ENCODE measurements at regions not wholly inside any gene's neighbourhood (a gene's known extent, or its start where the extent isn't known, plus 50 kb on each side); places are given as distances from the start of the nearest gene placed in this dataset.

DNA sequence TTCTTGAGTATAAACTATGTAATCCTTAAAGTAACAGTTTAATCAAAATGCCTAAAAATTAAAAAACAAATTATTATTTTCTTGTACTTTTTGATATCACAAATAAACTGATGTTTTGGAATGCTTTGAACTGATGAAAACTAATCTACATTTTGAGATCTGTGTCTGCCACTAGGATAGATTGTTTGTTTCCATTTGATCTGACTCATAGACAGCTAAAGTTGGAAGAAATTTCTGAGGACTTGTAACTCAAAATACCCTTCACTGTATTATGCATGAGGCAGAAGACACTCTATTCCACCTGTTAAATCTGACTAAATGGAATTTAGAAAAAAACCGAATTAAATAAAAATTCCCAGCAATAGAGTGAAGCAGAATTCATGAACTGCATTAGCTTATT is 1400.0 kb upstream of the FLRT2 start:
- Histone ChIP-seq H3K36me3 (ENCODE audit: control insufficient read depth in 1 of 2, insufficient read depth in 2 of 2, low read length in 2 of 2) (no peaks in the 10 kb centered on the region), H3K4me1 (ENCODE audit: control insufficient read depth in 1 of 2, insufficient read depth in 2 of 2, low read length in 2 of 2) (no peaks in the 10 kb centered on the region), H3K9me3 (ENCODE audit: control insufficient read depth in 1 of 2, low read length in 2 of 2) (no peaks in the 10 kb centered on the region), H3K27ac (ENCODE audit: low read length) (no peak overlapping the region), H3K27me3 (ENCODE audit: low read depth, low read length) (no peaks in the 10 kb centered on the region), H3K4me3 (ENCODE audit: low read depth in 1 of 2, low read length in 2 of 2) (no peak overlapping the region)

DNA sequence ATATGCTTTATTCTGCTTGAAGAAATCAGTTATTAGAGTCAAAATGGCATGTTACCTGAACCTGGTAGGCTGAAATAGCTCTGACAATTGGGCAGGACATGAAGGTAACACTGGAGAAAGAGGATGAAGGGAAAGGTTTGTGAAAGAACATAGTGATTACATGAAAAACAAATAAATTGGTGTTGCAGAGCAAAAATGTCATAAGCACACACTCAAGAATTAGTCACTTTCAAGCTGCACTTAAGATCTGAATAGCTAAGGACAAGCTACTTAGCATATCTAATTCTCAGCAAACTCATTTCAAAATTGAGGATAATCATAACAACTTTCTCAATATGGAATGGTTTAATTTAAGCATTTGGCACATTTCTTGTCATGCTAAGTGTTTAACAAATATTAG is 1398.0 kb upstream of the FLRT2 start:
- H3K4me1 ChIP-seq (ENCODE audit: control insufficient read depth in 1 of 2, insufficient read depth in 2 of 2, low read length in 2 of 2), result no peaks in the 10 kb centered on the region
- no peaks in the 10 kb centered on the region for H3K9me3 ChIP-seq (ENCODE audit: control insufficient read depth in 1 of 2, low read length in 2 of 2)
- H3K27me3 ChIP-seq (ENCODE audit: low read depth, low read length), result no peaks in the 10 kb centered on the region
- no peak overlapping the region for H3K27ac ChIP-seq (ENCODE audit: low read length)
- H3K36me3 ChIP-seq (ENCODE audit: control insufficient read depth in 1 of 2, insufficient read depth in 2 of 2, low read length in 2 of 2), result no peaks in the 10 kb centered on the region
- H3K4me3 ChIP-seq (ENCODE audit: low read depth in 1 of 2, low read length in 2 of 2), result no peak overlapping the region

DNA sequence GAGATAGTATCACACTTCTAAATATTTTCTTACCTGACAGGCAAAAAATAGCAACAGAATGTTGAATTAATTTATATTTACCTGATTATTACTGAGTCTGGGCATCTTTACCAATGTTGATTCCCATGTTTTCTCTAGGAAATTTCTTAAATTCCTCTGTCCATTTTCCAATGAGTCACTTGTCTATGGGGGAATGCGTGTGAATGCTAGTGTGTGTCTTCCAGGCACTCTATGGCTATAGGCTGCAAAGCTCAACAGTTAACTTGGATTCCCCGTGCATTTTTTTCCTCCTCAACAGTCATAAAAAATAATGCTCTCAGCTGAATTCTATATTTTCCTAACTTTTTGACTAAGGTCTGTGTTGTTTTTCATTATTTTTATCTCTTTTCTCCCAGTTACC is 1385.8 kb upstream of the FLRT2 start:
- H3K4me3 ChIP-seq (ENCODE audit: low read depth in 1 of 2, low read length in 2 of 2), result no peak overlapping the region
- H3K27ac ChIP-seq (ENCODE audit: low read length), result no peak overlapping the region
- H3K27me3 ChIP-seq (ENCODE audit: low read depth, low read length), result no peaks in the 10 kb centered on the region
- H3K36me3 ChIP-seq (ENCODE audit: control insufficient read depth in 1 of 2, insufficient read depth in 2 of 2, low read length in 2 of 2), result no peaks in the 10 kb centered on the region
- no peaks in the 10 kb centered on the region for H3K4me1 ChIP-seq (ENCODE audit: control insufficient read depth in 1 of 2, insufficient read depth in 2 of 2, low read length in 2 of 2)
- H3K9me3 ChIP-seq (ENCODE audit: control insufficient read depth in 1 of 2, low read length in 2 of 2), result no peaks in the 10 kb centered on the region

DNA sequence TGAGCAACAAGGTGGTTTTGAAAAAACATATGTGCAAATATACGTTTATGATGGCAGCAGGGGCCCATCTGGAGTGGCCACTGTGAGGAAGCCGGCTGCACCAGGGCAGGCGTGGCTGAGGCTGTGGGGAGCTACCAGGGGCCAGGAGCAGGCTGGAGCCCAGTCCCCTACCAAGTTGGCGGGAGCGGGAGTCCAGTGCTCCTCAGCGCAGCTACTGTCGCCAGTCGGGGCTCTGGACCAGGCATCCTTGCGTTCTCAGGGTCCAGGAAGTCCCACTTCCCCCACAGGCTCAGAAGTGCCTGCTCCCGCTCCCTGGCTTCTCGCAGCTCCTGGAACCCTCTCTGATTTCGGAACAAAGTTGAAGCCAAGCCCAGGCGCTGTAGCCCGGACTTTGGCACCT is 1377.5 kb upstream of the FLRT2 start:
- Histone ChIP-seq H3K27me3 (ENCODE audit: low read depth, low read length) (no peaks in the 10 kb centered on the region), H3K4me1 (ENCODE audit: control insufficient read depth in 1 of 2, insufficient read depth in 2 of 2, low read length in 2 of 2) (no peaks in the 10 kb centered on the region), H3K4me3 (ENCODE audit: low read depth in 1 of 2, low read length in 2 of 2) (no peak overlapping the region), H3K27ac (ENCODE audit: low read length) (no peak overlapping the region), H3K36me3 (ENCODE audit: control insufficient read depth in 1 of 2, insufficient read depth in 2 of 2, low read length in 2 of 2) (no peaks in the 10 kb centered on the region), H3K9me3 (ENCODE audit: control insufficient read depth in 1 of 2, low read length in 2 of 2) (no peaks in the 10 kb centered on the region)

DNA sequence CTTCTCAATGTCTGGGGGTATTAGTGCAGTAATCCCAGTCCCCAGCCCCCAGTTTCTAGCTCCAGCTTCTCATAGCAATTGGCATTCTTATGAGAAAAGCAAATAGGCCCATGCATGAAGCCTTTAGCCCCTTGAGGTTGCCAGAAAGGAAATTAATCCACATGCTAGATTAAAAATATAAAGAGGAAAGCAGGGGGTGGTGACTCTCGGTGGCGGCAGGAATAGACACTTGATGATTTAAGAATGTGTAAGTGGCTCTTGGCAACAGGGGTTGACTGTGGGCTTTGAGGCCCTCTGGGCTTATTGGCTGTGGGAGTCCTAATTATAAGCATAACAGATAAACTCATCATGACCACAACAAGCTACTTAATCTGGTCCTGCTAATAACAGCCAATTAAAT is 1367.3 kb upstream of the FLRT2 start:
- Histone ChIP-seq H3K4me1 (ENCODE audit: control insufficient read depth in 1 of 2, insufficient read depth in 2 of 2, low read length in 2 of 2) (no peaks in the 10 kb centered on the region), H3K27me3 (ENCODE audit: low read depth, low read length) (no peaks in the 10 kb centered on the region), H3K9me3 (ENCODE audit: control insufficient read depth in 1 of 2, low read length in 2 of 2) (no peaks in the 10 kb centered on the region), H3K36me3 (ENCODE audit: control insufficient read depth in 1 of 2, insufficient read depth in 2 of 2, low read length in 2 of 2) (no peaks in the 10 kb centered on the region), H3K4me3 (ENCODE audit: low read depth in 1 of 2, low read length in 2 of 2) (no peak overlapping the region), H3K27ac (ENCODE audit: low read length) (no peak overlapping the region)

DNA sequence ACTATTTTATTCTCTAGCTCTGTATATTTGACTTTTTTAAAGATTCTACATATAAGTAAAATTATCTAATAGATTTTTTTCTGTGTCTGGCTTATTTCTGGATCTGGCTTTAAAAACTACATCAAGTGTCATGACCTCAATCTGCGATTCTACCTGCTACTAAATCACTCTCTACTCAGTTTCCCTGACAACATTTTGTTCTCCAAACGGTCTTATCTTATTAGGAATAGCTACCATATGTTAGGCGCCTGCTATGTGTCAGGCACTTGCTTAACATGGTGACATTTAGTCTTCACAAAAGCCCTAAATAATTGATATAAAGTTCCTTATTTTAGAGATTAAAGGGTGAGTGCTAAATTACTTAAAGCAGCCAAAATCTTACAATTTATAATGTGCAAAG is 1362.9 kb upstream of the FLRT2 start:
- no peaks in the 10 kb centered on the region for H3K9me3 ChIP-seq (ENCODE audit: control insufficient read depth in 1 of 2, low read length in 2 of 2)
- H3K4me3 ChIP-seq (ENCODE audit: low read depth in 1 of 2, low read length in 2 of 2), result no peak overlapping the region

DNA sequence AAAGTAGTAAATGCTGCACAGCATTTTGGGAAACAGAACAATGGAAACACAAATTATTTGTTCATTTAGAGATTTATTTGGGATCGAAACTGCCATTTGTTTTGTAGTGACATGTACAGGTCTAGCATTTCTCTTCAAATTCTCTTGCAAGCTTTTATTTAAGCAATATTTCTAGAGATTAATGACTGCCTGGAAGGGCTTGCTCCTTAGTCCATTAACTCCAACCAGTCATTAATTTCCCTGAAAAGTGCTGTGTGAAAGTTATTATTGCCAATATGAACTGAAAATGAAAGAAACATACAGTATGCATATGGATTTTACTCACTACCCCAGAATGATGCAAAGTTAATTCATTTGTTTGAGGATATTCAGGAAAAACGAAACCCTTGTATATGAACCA is 1349.6 kb upstream of the FLRT2 start:
- Histone ChIP-seq H3K4me3 (ENCODE audit: low read depth in 1 of 2, low read length in 2 of 2) (no peak overlapping the region), H3K4me1 (ENCODE audit: control insufficient read depth in 1 of 2, insufficient read depth in 2 of 2, low read length in 2 of 2) (no peaks in the 10 kb centered on the region), H3K27ac (ENCODE audit: low read length) (no peak overlapping the region), H3K36me3 (ENCODE audit: control insufficient read depth in 1 of 2, insufficient read depth in 2 of 2, low read length in 2 of 2) (no peaks in the 10 kb centered on the region), H3K9me3 (ENCODE audit: control insufficient read depth in 1 of 2, low read length in 2 of 2) (no peaks in the 10 kb centered on the region), H3K27me3 (ENCODE audit: low read depth, low read length) (no peaks in the 10 kb centered on the region)

More for the DNA sequence above, 1362.9 kb upstream of the FLRT2 start:
- Histone ChIP-seq H3K36me3 (ENCODE audit: control insufficient read depth in 1 of 2, insufficient read depth in 2 of 2, low read length in 2 of 2) (no peaks in the 10 kb centered on the region), H3K27me3 (ENCODE audit: low read depth, low read length) (no peaks in the 10 kb centered on the region), H3K4me1 (ENCODE audit: control insufficient read depth in 1 of 2, insufficient read depth in 2 of 2, low read length in 2 of 2) (no peaks in the 10 kb centered on the region), H3K27ac (ENCODE audit: low read length) (no peak overlapping the region)

DNA sequence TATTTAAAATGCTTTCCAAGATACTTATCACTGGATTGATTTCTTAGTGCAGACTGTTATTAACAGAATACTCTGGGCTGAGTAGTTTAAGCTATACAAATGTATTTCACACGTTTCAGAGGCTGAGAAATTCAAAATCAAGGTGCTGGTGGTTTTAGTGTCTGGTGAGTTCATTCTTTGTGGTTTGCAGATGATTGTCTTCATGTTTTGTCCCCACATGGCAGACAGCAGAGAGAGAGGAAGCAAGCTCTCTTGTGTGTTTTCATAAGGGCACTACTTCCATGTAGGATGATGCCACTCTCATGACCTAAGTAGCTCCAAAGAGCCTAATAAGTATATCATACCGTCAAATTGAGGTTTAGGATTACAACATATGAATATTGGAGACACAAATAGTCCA is 1348.9 kb upstream of the FLRT2 start:
- H3K4me1 ChIP-seq (ENCODE audit: control insufficient read depth in 1 of 2, insufficient read depth in 2 of 2, low read length in 2 of 2), result no peaks in the 10 kb centered on the region
- H3K4me3 ChIP-seq (ENCODE audit: low read depth in 1 of 2, low read length in 2 of 2), result no peak overlapping the region
- H3K36me3 ChIP-seq (ENCODE audit: control insufficient read depth in 1 of 2, insufficient read depth in 2 of 2, low read length in 2 of 2), result no peaks in the 10 kb centered on the region
- H3K9me3 ChIP-seq (ENCODE audit: control insufficient read depth in 1 of 2, low read length in 2 of 2), result no peaks in the 10 kb centered on the region
- H3K27me3 ChIP-seq (ENCODE audit: low read depth, low read length), result no peaks in the 10 kb centered on the region
- H3K27ac ChIP-seq (ENCODE audit: low read length), result no peak overlapping the region

DNA sequence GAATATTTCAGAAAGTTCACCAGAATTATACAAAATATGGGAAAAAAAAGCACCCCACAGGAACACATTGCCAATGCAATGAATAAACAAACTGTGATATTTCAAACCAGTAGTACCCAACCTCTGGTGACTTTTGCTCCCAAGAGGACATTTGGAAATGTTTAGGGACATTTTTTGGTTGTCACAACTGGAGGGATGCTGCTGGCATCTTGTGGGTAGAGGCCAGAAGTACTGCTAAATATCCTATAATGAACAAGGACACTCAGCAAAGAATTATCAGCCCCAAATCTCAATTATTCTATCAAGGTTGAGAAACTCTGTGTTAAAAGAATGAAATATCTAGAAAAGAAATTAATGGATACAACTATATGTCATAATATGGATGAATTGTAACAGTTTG is 1334.4 kb upstream of the FLRT2 start:
- no peaks in the 10 kb centered on the region for H3K9me3 ChIP-seq (ENCODE audit: control insufficient read depth in 1 of 2, low read length in 2 of 2)
- H3K27me3 ChIP-seq (ENCODE audit: low read depth, low read length), result no peaks in the 10 kb centered on the region
- no peaks in the 10 kb centered on the region for H3K4me1 ChIP-seq (ENCODE audit: control insufficient read depth in 1 of 2, insufficient read depth in 2 of 2, low read length in 2 of 2)

DNA sequence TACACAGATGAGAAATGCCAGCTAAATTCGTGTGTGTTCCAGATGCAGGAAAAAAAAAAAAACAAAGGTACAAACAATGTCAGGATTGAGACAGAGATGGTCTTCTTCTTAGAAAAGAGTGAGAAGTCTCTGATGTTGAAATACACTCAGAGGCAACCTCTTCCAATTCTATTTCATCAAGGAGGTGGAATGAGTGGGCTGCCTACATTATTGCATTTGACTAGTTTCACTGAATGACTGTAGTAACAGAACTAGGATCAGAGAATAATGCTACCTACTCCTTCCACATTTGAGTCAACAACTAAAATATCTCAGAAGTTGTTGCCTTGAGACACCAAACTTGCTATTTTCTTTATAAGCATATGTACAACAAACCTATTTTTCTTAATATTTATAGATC is 1332.2 kb upstream of the FLRT2 start:
- Histone ChIP-seq H3K36me3 (ENCODE audit: control insufficient read depth in 1 of 2, insufficient read depth in 2 of 2, low read length in 2 of 2) (no peaks in the 10 kb centered on the region), H3K27me3 (ENCODE audit: low read depth, low read length) (no peaks in the 10 kb centered on the region), H3K4me3 (ENCODE audit: low read depth in 1 of 2, low read length in 2 of 2) (no peak overlapping the region), H3K27ac (ENCODE audit: low read length) (no peak overlapping the region), H3K4me1 (ENCODE audit: control insufficient read depth in 1 of 2, insufficient read depth in 2 of 2, low read length in 2 of 2) (no peaks in the 10 kb centered on the region), H3K9me3 (ENCODE audit: control insufficient read depth in 1 of 2, low read length in 2 of 2) (no peaks in the 10 kb centered on the region)

More for the DNA sequence above, 1334.4 kb upstream of the FLRT2 start:
- Histone ChIP-seq H3K36me3 (ENCODE audit: control insufficient read depth in 1 of 2, insufficient read depth in 2 of 2, low read length in 2 of 2) (no peaks in the 10 kb centered on the region), H3K4me3 (ENCODE audit: low read depth in 1 of 2, low read length in 2 of 2) (no peak overlapping the region), H3K27ac (ENCODE audit: low read length) (no peak overlapping the region)

DNA sequence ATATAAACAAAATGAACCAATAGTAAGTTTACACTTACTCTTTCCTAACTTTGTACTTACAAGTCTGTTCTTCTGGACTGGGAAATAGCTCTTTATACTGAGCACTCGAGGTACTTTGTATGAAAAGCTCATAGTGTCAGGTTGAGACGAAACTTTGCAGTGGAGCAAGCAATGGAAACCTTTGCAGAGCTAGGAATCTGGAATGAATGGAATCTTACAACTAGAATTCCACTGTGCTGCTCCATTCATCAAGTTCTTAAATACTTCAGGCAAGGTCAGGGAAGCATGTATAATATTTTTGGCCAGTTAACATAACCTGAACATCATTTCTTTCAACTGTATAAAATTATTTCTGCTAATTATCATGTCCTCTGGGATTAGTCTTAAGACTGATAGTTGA is 1327.5 kb upstream of the FLRT2 start:
- H3K4me1 ChIP-seq (ENCODE audit: control insufficient read depth in 1 of 2, insufficient read depth in 2 of 2, low read length in 2 of 2), result no peaks in the 10 kb centered on the region
- no peaks in the 10 kb centered on the region for H3K36me3 ChIP-seq (ENCODE audit: control insufficient read depth in 1 of 2, insufficient read depth in 2 of 2, low read length in 2 of 2)
- no peaks in the 10 kb centered on the region for H3K27me3 ChIP-seq (ENCODE audit: low read depth, low read length)
- H3K4me3 ChIP-seq (ENCODE audit: low read depth in 1 of 2, low read length in 2 of 2), result no peak overlapping the region
- H3K9me3 ChIP-seq (ENCODE audit: control insufficient read depth in 1 of 2, low read length in 2 of 2), result no peaks in the 10 kb centered on the region
- H3K27ac ChIP-seq (ENCODE audit: low read length), result no peak overlapping the region

DNA sequence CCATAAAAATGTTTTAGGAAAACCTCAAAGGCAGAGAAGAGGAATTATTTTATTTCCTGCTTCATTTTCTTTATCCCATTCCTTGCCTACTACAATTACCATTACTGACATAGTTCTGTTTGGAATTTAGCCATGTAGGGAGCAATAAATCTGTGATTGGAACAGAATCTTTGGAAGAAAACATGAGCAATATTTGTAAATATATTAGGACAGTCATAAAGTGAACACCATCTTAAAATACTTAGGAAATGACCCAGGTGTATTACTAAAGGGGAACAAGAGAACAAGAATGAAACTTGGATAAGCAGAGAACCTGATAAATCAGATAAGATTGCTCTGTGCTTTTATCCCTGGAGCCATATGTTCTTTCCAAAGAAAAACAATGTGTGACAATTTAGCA is 1326.0 kb upstream of the FLRT2 start:
- no peaks in the 10 kb centered on the region for H3K27me3 ChIP-seq (ENCODE audit: low read depth, low read length)
- H3K27ac ChIP-seq (ENCODE audit: low read length), result no peak overlapping the region
- H3K9me3 ChIP-seq (ENCODE audit: control insufficient read depth in 1 of 2, low read length in 2 of 2), result no peaks in the 10 kb centered on the region
- H3K36me3 ChIP-seq (ENCODE audit: control insufficient read depth in 1 of 2, insufficient read depth in 2 of 2, low read length in 2 of 2), result no peaks in the 10 kb centered on the region
- H3K4me3 ChIP-seq (ENCODE audit: low read depth in 1 of 2, low read length in 2 of 2), result no peak overlapping the region
- no peaks in the 10 kb centered on the region for H3K4me1 ChIP-seq (ENCODE audit: control insufficient read depth in 1 of 2, insufficient read depth in 2 of 2, low read length in 2 of 2)
